ENCODE measurements at regions not wholly inside any gene's neighbourhood (a gene's known extent, or its start where the extent isn't known, plus 50 kb on each side); places are given as distances from the start of the nearest gene placed in this dataset.

GRCh38 chr17:6941989-6942388, 53.9 kb upstream of the ALOX12 start:
- DNase-seq, result no peak

- no peak for DNase-seq
Measured at GRCh38 chr17:6943406-6943805, 52.4 kb upstream of the ALOX12 start.

Data from NCI-H2171 (cell line).